Breast epithelium (tissue), 3 donors: ENCODE measurements at regions not wholly inside any gene's neighbourhood (a gene's known extent, or its start where the extent isn't known, plus 50 kb on each side); places are given as distances from the start of the nearest gene placed in this dataset.

Source experiments
- POLR2AphosphoS5 ChIP-seq, 3 donors: sonication (generic); formaldehyde crosslinking; IDR thresholded peaks; one replicate each; pipeline ENCODE4 v1.6.1; 2017; ENCODE audit warnings: antibody characterized with exemption in 3 of 3
- TF ChIP-seq, protein P1 (sequence below), 3 donors: fragments of 450-650 bp; IDR thresholded peaks; one replicate each; pipeline ENCODE4 v1.5.1; 2016 to 2017; ENCODE audit warnings: antibody characterized with exemption in 3 of 3, mild to moderate bottlenecking in 3 of 3, moderate library complexity in 3 of 3

DNA sequence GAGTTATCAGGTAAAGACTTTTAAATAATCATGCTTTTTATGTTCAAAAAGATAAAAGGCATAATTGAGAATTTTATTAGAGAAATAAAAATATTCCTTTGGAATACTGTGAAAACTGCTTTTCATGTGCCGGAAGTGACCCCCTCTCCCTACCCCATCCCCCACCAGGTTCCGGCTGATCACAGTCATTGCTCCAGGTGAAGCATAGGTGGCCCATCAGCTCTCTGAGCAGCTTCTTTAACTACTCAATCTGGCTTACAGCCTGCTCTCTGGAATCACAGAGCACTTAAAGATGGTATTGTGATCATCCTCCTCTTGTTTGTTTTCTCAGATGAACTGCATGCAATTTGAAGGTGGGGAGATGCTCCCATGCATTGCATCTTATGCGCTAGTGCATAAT, 257.7 kb downstream of the EN1 start:
- TF ChIP-seq, protein P1, sequence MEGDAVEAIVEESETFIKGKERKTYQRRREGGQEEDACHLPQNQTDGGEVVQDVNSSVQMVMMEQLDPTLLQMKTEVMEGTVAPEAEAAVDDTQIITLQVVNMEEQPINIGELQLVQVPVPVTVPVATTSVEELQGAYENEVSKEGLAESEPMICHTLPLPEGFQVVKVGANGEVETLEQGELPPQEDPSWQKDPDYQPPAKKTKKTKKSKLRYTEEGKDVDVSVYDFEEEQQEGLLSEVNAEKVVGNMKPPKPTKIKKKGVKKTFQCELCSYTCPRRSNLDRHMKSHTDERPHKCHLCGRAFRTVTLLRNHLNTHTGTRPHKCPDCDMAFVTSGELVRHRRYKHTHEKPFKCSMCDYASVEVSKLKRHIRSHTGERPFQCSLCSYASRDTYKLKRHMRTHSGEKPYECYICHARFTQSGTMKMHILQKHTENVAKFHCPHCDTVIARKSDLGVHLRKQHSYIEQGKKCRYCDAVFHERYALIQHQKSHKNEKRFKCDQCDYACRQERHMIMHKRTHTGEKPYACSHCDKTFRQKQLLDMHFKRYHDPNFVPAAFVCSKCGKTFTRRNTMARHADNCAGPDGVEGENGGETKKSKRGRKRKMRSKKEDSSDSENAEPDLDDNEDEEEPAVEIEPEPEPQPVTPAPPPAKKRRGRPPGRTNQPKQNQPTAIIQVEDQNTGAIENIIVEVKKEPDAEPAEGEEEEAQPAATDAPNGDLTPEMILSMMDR (IDR thresholded peaks at IDR 0.05): no peak
- no peak for TF ChIP-seq POLR2AphosphoS5 (IDR thresholded peaks at IDR 0.05)
